Breast epithelium (tissue), 3 donors: ENCODE measurements at regions not wholly inside any gene's neighbourhood (a gene's known extent, or its start where the extent isn't known, plus 50 kb on each side); places are given as distances from the start of the nearest gene placed in this dataset.

Experiments used
- CTCF ChIP-seq, 3 donors: fragments of 450-650 bp; IDR thresholded peaks; one replicate each; pipeline ENCODE4 v1.5.1; 2016 to 2017; ENCODE audit warnings: antibody characterized with exemption in 3 of 3, mild to moderate bottlenecking in 3 of 3, moderate library complexity in 3 of 3
- POLR2A ChIP-seq: fragments of 450-650 bp; IDR thresholded peaks from one replicate; pipeline ENCODE4 v1.6.1; 2016; ENCODE audit warnings: antibody characterized with exemption, mild to moderate bottlenecking, moderate library complexity
- POLR2AphosphoS5 ChIP-seq, 3 donors: sonication (generic); formaldehyde crosslinking; IDR thresholded peaks; one replicate each; pipeline ENCODE4 v1.6.1; 2017; ENCODE audit warnings: antibody characterized with exemption in 3 of 3

- TF ChIP-seq POLR2AphosphoS5 (IDR thresholded peaks at IDR 0.05) (no peak), CTCF (IDR thresholded peaks at IDR 0.05) (no peak), POLR2A (no peak)
Observed at GRCh38 chr2:2547451-2547850, 216.4 kb upstream of the MYT1L start.
